ENCODE measurements at regions not wholly inside any gene's neighbourhood (a gene's known extent, or its start where the extent isn't known, plus 50 kb on each side); places are given as distances from the start of the nearest gene placed in this dataset.
"Not testable (repeated sequence)": the region's sequence is repeated elsewhere in the genome, so short reads cannot be mapped to it uniquely, and the experiment has no call there.

GRCh38 chr3:18119866-18120265 lies 305.3 kb downstream of the SATB1 start:
- FAIRE-seq: no peak

GRCh38 chr3:18114894-18115293 lies 310.2 kb downstream of the SATB1 start:
- no peak for FAIRE-seq

GRCh38 chr3:18113417-18113816 lies 311.7 kb downstream of the SATB1 start:
- no peak for FAIRE-seq

GRCh38 chr3:18112674-18113375 lies 312.3 kb downstream of the SATB1 start:
- peak; percentile 62 for FAIRE-seq

- FAIRE-seq: no peak
Measured at GRCh38 chr3:18111796-18112232, 313.3 kb downstream of the SATB1 start.

DNA sequence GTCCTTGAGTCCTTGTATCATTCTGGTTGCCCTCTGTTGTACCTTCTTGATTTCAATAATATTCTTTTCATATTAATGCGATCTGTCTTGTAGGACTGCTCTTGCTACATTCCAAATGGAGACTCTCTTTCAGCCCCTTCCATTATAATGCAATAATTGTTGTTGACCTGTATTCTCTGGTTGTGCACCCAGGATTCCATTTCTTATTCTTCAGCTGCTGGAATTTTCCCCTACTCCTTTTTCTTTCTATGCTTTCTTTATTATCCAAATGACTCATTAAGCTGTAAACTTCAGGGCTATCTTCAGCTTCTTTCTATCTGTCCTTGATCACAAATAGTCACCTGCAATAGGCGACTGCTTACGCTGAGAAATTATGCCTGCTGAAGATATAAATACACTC lies 321.5 kb downstream of the SATB1 start:
- no peak for FAIRE-seq

- FAIRE-seq: no peak
Measured at GRCh38 chr3:18100121-18100520, 325.0 kb downstream of the SATB1 start.

GRCh38 chr3:18099611-18100010 lies 325.5 kb downstream of the SATB1 start:
- FAIRE-seq: no peak

DNA sequence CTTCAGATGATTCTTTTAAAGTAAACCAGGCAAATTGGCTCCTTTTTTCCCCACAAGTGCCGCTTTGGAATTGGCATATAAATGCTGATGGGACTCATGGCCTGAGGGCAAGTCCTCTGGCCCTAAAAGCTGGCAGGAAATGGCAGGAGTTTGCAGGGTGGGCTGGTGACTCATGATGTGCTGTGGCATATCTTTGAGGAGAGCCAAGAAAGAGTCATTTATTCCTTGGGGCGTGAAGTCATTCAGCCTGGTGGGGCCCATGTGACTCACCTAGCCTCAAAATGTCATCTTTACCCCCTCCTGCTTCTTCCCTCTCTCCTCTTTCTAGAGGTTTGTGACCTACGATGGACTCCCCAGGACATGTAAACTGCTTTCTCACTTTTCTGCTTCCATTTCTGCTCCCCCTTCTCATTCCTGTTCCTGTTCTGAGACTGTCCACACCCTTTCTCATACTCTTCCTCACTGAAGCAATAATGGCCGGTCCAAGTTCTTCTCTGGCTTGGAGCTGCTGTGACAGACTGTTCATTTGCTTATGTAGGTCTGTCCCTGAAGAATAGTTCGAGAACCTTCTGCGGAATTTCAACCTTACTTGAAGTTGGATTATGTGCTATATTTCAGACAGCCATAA lies 326.1 kb downstream of the SATB1 start:
- no peak for FAIRE-seq

DNA sequence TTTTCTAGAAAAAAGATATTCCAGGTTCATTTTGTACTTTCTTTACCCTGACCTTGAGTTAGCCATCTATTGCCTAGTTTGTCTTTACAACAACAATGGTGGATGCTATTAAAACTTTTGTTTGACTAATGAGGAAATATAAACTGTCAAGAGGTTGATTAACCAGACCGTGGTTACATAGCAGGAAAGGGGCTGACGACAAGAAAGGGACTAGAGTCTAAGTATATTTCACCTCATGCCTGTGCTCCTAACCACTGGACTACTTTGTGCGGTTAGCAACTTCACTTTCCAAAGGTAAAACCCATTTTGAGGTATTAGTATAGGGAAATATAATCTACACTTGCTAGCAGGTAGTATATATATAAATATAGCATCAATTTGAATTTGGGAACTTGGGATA lies 327.1 kb downstream of the SATB1 start:
- no peak for FAIRE-seq

DNA sequence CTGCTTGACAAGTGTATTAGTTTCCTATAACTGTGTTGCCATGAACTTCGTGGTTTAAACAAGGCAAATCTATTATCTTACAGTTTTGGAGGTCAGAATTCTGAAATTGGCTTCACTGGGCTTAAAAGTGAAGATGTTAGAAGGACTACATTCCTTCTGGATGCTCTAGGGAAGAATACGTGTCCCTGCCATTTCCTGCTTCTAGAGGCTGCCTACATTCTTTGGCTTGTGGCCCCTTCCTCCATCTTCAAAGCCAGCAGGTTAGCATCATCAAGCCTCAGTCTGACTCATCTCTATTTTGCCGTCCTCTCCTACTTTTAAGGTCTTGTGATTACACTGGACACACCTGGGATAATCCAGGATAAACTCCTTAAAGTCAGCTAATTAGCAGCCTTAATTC lies 327.7 kb downstream of the SATB1 start:
- FAIRE-seq: no peak

- no peak for FAIRE-seq
Measured at GRCh38 chr3:18092726-18093125, 332.4 kb downstream of the SATB1 start.

DNA sequence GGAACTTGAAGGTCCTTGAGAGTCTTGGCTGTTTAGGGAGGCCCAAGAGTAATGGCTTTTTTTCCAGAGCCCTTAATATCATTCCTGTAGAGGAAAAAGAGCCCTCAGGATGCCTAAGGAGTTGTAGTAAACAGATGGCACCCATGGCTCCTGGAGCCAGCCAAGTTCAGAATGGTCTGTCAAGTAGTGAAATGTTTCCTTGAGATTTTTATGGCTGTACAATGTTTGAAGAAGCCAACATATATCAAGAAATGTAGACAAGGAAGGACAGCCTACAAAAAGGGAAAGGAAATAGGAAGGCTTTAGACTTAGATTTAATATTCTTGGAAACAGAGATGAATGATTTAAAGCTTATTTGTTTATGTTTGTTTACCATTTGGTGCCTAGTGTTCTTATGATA lies 334.8 kb downstream of the SATB1 start:
- FAIRE-seq: no peak

DNA sequence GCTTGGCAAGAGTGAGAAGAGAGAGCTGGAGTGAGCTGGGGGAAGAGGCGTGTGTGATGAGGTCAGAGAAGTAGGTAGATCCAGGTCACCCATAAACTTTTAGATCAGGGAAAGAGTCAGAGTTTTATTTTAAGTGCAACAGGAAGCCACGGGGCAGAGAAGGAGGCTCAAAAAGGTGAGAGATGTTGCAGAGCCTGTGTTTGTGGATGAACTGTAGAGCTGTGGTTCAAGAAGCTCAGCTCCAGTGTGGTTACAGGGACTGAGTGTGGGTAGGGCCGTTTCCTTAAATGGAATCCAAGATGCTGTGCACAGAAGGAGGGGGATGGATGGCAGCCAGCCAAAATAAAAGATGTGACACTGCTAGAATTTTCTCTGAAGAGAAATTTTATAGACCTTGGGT lies 337.2 kb downstream of the SATB1 start:
- no peak for FAIRE-seq

- no peak for FAIRE-seq
Measured at GRCh38 chr3:18086760-18087159, 338.4 kb downstream of the SATB1 start.

GRCh38 chr3:18086078-18086477 lies 339.1 kb downstream of the SATB1 start:
- no peak for FAIRE-seq

DNA sequence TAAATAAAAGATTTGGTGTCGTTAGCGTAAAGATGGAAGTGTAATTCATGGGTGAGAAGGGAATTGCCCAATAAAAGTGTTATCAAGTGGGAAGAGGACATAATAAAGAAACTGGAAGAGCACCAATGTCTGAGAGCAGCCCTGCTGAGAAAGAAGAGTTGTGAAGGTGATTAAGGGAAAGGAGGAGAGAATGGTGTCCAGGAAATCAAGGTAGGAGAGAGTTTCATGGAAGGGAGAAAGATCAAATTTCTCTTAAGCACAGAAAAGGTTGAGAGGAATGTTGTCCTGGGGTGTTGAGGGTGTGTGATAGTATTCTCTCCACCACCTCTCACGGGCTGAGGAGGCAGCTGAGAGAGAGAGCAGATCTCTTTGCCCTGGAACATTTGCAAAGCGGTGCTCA lies 339.7 kb downstream of the SATB1 start:
- FAIRE-seq: no peak

DNA sequence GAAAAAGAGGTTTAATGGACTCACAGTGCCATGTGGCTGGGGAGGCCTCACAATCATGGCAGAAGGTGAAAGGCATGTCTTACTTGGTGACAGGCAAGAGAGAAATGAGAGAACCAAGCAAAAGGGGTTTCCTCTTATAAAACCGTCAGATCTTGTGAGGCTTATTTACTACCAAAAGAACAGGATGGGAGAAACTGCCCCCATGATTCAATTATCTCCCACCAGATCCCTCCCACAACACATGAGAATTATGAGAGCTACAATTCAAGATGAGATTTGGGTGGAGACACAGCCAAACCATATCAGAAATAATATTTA lies 340.8 kb upstream of the TBC1D5 start:
- FAIRE-seq: not testable (repeated sequence)

GRCh38 chr3:18082551-18083272 lies 340.3 kb upstream of the TBC1D5 start:
- FAIRE-seq: no peak

- FAIRE-seq: no peak
Measured at GRCh38 chr3:18080198-18080689, 337.8 kb upstream of the TBC1D5 start.

GRCh38 chr3:18079739-18080138 lies 337.3 kb upstream of the TBC1D5 start:
- FAIRE-seq: no peak

DNA sequence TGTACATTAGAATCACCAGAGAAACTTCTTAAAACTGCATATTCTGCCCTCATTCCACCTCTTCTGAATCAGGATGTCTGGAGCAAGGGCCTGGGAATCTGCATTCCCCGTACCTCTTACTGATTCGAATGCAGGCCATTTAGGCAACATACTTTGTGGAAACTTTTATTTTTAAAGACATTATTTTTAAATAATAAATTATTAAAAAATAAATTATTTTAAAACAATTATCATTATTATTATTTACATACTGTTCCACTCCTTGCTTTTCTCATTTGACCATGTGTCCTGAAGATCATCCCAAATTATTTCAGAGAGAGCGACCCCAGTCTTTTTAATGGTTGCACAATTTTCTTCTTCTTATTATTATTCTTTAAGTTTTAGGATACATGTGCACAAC lies 336.6 kb upstream of the TBC1D5 start:
- FAIRE-seq: no peak

- FAIRE-seq: no peak
Measured at GRCh38 chr3:18077128-18077840, 334.9 kb upstream of the TBC1D5 start.

GRCh38 chr3:18076301-18076700 lies 333.9 kb upstream of the TBC1D5 start:
- FAIRE-seq: no peak
